ENCODE measurements at regions not wholly inside any gene's neighbourhood (a gene's known extent, or its start where the extent isn't known, plus 50 kb on each side); places are given as distances from the start of the nearest gene placed in this dataset.
"Not testable (repeated sequence)": the region's sequence is repeated elsewhere in the genome, so short reads cannot be mapped to it uniquely, and the experiment has no call there.

GRCh38 chr11:49823188-49823587 is 129.0 kb upstream of the OR4C13 start:
- not testable (repeated sequence) for DNase-seq

DNA sequence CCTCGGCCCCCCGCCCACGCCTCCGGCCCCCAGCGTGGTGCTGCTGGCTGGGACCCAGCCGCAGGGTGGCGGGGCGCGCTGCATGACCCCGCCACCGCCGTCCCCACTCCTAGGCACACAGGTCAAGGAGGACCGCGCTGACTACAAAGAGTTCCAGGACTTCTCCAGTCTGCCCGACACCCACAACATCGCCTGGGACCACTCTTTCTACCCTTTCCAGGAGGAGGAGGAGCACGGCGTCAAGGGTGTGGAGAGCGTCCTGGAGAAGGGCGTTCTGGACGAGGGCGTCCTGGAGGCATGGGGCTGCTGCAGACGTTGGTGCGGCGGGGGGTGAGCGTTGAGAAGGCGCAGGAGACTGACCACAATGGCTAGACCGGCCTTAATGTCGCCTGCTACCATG is 101.7 kb upstream of the OR4C13 start:
- not testable (repeated sequence) for DNase-seq

- no peak for DNase-seq
These were observed 100.7 kb upstream of the OR4C13 start for GRCh38 chr11:49851511-49851910.

- no peak for DNase-seq
These were observed 100.2 kb upstream of the OR4C13 start for GRCh38 chr11:49851971-49852389.

DNA sequence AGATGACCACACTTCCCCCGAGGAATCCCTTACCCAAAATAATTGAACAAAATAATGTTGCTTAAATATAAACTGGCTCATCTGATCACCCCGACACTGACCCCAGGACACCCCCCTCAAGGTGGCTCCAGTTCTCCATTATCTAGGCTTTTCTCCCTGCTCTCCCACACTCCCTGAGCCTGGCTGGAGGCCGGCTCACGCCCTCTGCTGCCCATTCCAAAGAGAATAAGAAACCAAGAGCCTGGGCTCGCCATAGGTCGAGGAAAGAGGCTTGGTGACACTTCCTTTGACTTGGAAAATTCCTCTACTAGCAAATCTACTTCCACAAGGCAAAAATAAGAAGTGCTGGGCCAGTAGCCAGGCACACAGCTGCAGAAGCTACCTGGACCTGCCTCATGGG is 63.3 kb upstream of the OR4C13 start:
- DNase-seq, result not testable (repeated sequence)

- DNase-seq, result not testable (repeated sequence)
These were observed 60.1 kb upstream of the OR4C13 start for GRCh38 chr11:49891910-49892671.

- not testable (repeated sequence) for DNase-seq
These were observed 58.7 kb upstream of the OR4C13 start for GRCh38 chr11:49893442-49893841.
